Stomach (tissue), 8 donors: ENCODE measurements at regions not wholly inside any gene's neighbourhood (a gene's known extent, or its start where the extent isn't known, plus 50 kb on each side); places are given as distances from the start of the nearest gene placed in this dataset.
"Not testable (repeated sequence)": the region's sequence is repeated elsewhere in the genome, so short reads cannot be mapped to it uniquely, and the experiment has no call there.

Experiments used
- DNase-seq, 2 donors: peaks; one replicate each; pipeline versions ENCODE4 v3.0.0 to v3.0.0-alpha.2; 2013 to 2019
- H3K27ac ChIP-seq, 5 donors: fragments of 200-600 bp in 4 of 5; sonication (generic) in 4 of 5; one replicate each; pipeline ENCODE4 v1.5.1; 2013 to 2019; ENCODE audit warnings: mild to moderate bottlenecking in 1 of 5, moderate library complexity in 1 of 5
- H3K27me3 ChIP-seq, 3 donors: fragments of 200-600 bp; sonication (generic); one replicate each; pipeline ENCODE4 v1.5.1; 2017 to 2019; ENCODE audit warnings: mixed run types in 1 of 3
- H3K36me3 ChIP-seq, 4 donors: fragments of 200-600 bp; sonication (generic); 1 replicate in 3 of 4; 2 replicates in 1 of 4; pipeline ENCODE4 v1.5.1; 2016 to 2019
- H3K4me1 ChIP-seq, 4 donors: fragments of 200-600 bp; sonication (generic); one replicate each; pipeline ENCODE4 v1.5.1; 2016 to 2019
- H3K4me3 ChIP-seq, 4 donors: fragments of 200-600 bp; sonication (generic) in 3 of 4; one replicate each; pipeline ENCODE4 v1.5.1; 2016 to 2019; ENCODE audit warnings: mild to moderate bottlenecking in 1 of 4
- H3K9me3 ChIP-seq, 4 donors: fragments of 200-600 bp; sonication (generic); one replicate each; pipeline ENCODE4 v1.5.1; 2016 to 2019
- CTCF ChIP-seq, 7 experiments: fragments of 450-650 bp in 4 of 7; fragments of 200-600 bp in 3 of 7; sonication (generic) in 3 of 7; IDR thresholded peaks; one replicate each; pipeline ENCODE4 v1.5.1; 2016 to 2019; ENCODE audit warnings: antibody characterized with exemption in 7 of 7, control low read depth in 2 of 7, mild to moderate bottlenecking in 1 of 7
- EP300 ChIP-seq: sonication (generic); formaldehyde crosslinking; IDR thresholded peaks from one replicate; pipeline ENCODE4 v1.6.1; 2017; ENCODE audit warnings: antibody characterized with exemption
- POLR2A ChIP-seq, 4 donors: fragments of 450-650 bp; IDR thresholded peaks; one replicate each; pipeline ENCODE4 v1.6.1; 2016; ENCODE audit warnings: antibody characterized with exemption in 4 of 4, control low read depth in 2 of 4, mild to moderate bottlenecking in 1 of 4, moderate library complexity in 1 of 4
- POLR2AphosphoS5 ChIP-seq, 3 donors: sonication (generic); formaldehyde crosslinking; IDR thresholded peaks; one replicate each; pipeline ENCODE4 v1.6.1; 2016; ENCODE audit warnings: antibody characterized with exemption in 3 of 3
- WGBS, 5 donors: extraction: QIAGEN DNeasy Blood & Tissue Kit in 3 of 5; methylation state at CpG; one replicate each; pipeline versions ENCODE4 v1.1.5 to v1.1.7; 2013 to 2018; 5-methylcytosine and 5-hydroxymethylcytosine counted together
- intact Hi-C: fragments of 100-400 bp; cut with DNase I; formaldehyde crosslinking; loops from one replicate; pipeline ENCODE4 v1.15.1; 2023; ENCODE audit warnings: low total_unique reads
- donor health status: healthy with polysubstance abuse.
- donor health status: Bipolar disorder and iron deficiency.
- donor health status: healthy.

GRCh38 chr15:24223739-24224138, 451.8 kb upstream of the NPAP1 start:
- 71 to 82% (median 74%) methylated on average over 7 of the region's 7 CpGs for WGBS, 5 donors
- no peak for TF ChIP-seq EP300
- TF ChIP-seq POLR2A (IDR thresholded peaks at IDR 0.05) = no peak
- no peak for TF ChIP-seq POLR2AphosphoS5 (IDR thresholded peaks at IDR 0.05)
- TF ChIP-seq CTCF (IDR thresholded peaks at IDR 0.05) = no peak
- intact Hi-C loops = no loop called here

GRCh38 chr15:24224161-24224560, 451.4 kb upstream of the NPAP1 start:
- peaks cover 0 to 7% (median 2%) of the 10 kb centered on the region in 4 donors for H3K9me3 ChIP-seq
- H3K36me3 ChIP-seq = no peaks in the 10 kb centered on the region
- no peaks in the 10 kb centered on the region for H3K27me3 ChIP-seq
- no peak overlapping the region for H3K27ac ChIP-seq
- TF ChIP-seq CTCF (IDR thresholded peaks at IDR 0.05) (no peak), EP300 (no peak), POLR2AphosphoS5 (IDR thresholded peaks at IDR 0.05) (no peak), POLR2A (IDR thresholded peaks at IDR 0.05) (no peak)
- intact Hi-C loops = no loop called here
- WGBS, 5 donors = 50 to 86% (median 77%) methylated on average over 1 of the region's 1 CpG
- no peaks in the 10 kb centered on the region for H3K4me1 ChIP-seq
- no peak for DNase-seq
- H3K4me3 ChIP-seq = no peak overlapping the region

More at GRCh38 chr15:24223739-24224138, 451.8 kb upstream of the NPAP1 start:
- no peak overlapping the region for H3K27ac ChIP-seq
- H3K9me3 ChIP-seq = peaks cover 0 to 2% (median 0%) of the 10 kb centered on the region in 4 donors
- DNase-seq = no peak
- no peaks in the 10 kb centered on the region for H3K27me3 ChIP-seq
- H3K4me1 ChIP-seq = no peaks in the 10 kb centered on the region
- no peaks in the 10 kb centered on the region for H3K36me3 ChIP-seq
- H3K4me3 ChIP-seq = no peak overlapping the region

- WGBS, 5 donors = 69 to 84% (median 77%) methylated on average over 7 of the region's 7 CpGs
These were observed 446.7 kb upstream of the NPAP1 start for GRCh38 chr15:24228922-24229321.

GRCh38 chr15:24233134-24233533, 442.4 kb upstream of the NPAP1 start:
- WGBS, 5 donors = 38 to 59% (median 48%) methylated on average over 3 of the region's 3 CpGs
- not testable (repeated sequence) for DNase-seq

More at GRCh38 chr15:24228922-24229321, 446.7 kb upstream of the NPAP1 start:
- H3K9me3 ChIP-seq = peaks cover 0 to 20% (median 4%) of the 10 kb centered on the region in 4 donors
- intact Hi-C loops, DNase-seq, H3K36me3 ChIP-seq, H3K27me3 ChIP-seq, H3K4me1 ChIP-seq, H3K27ac ChIP-seq, H3K4me3 ChIP-seq: not testable (repeated sequence)

GRCh38 chr15:24240580-24240979, 435.0 kb upstream of the NPAP1 start:
- 81 to 92% (median 86%) methylated on average over 2 to 5 of the region's 5 CpGs for WGBS, 5 donors
- H3K27me3 ChIP-seq, H3K4me1 ChIP-seq, H3K27ac ChIP-seq, H3K4me3 ChIP-seq, intact Hi-C loops, H3K9me3 ChIP-seq, H3K36me3 ChIP-seq, DNase-seq: not testable (repeated sequence)

More at GRCh38 chr15:24233134-24233533, 442.4 kb upstream of the NPAP1 start:
- H3K4me3 ChIP-seq, intact Hi-C loops, H3K27me3 ChIP-seq, H3K4me1 ChIP-seq, H3K36me3 ChIP-seq, H3K27ac ChIP-seq: not testable (repeated sequence)
- H3K9me3 ChIP-seq = peaks cover 0 to 24% (median 4%) of the 10 kb centered on the region in 4 donors

- H3K4me3 ChIP-seq, H3K36me3 ChIP-seq, DNase-seq, H3K4me1 ChIP-seq, H3K27ac ChIP-seq, intact Hi-C loops, H3K27me3 ChIP-seq: not testable (repeated sequence)
- WGBS, 5 donors = 28 to 49% (median 43%) methylated on average over 3 of the region's 3 CpGs
- H3K9me3 ChIP-seq = peaks cover 0 to 12% (median 5%) of the 10 kb centered on the region in 4 donors
These were observed 416.5 kb upstream of the NPAP1 start for GRCh38 chr15:24259106-24259505.

- H3K36me3 ChIP-seq, H3K4me1 ChIP-seq, intact Hi-C loops, H3K27me3 ChIP-seq, H3K4me3 ChIP-seq, H3K9me3 ChIP-seq, H3K27ac ChIP-seq, DNase-seq: not testable (repeated sequence)
- 72 to 87% (median 80%) methylated on average over 1 to 10 of the region's 10 CpGs for whole genome bisulfite sequencing, 5 donors
These were observed 415.2 kb upstream of the NPAP1 start for GRCh38 chr15:24260407-24260806.

- H3K36me3 ChIP-seq, intact Hi-C loops, DNase-seq, H3K27ac ChIP-seq, H3K4me3 ChIP-seq, H3K4me1 ChIP-seq, H3K9me3 ChIP-seq, H3K27me3 ChIP-seq: not testable (repeated sequence)
- WGBS, 5 donors = 10 to 59% (median 28%) methylated on average over 4 to 16 of the region's 25 CpGs
These were observed 414.7 kb upstream of the NPAP1 start for GRCh38 chr15:24260854-24261253.

- H3K4me1 ChIP-seq, H3K27me3 ChIP-seq, H3K9me3 ChIP-seq, DNase-seq, H3K36me3 ChIP-seq, intact Hi-C loops, H3K4me3 ChIP-seq: not testable (repeated sequence)
- peak overlapping the region in 1 of 5 donors; percentile 53 for H3K27ac ChIP-seq
- 23 to 60% (median 52%) methylated on average over 6 to 7 of the region's 7 CpGs for WGBS, 5 donors
These were observed 406.9 kb upstream of the NPAP1 start for GRCh38 chr15:24268536-24269165.
